DND-41 (cell line): ENCODE measurements at regions not wholly inside any gene's neighbourhood (a gene's known extent, or its start where the extent isn't known, plus 50 kb on each side); places are given as distances from the start of the nearest gene placed in this dataset.

ENCODE experiments used
- ATAC-seq: fragments of 200-7000 bp; cut with Tn5 transposase; 3 replicates; pipeline ENCODE4 v1.9.1; 2021; ENCODE audit warnings: low read depth; ENCODE audit not compliant: insufficient read depth
- DNase-seq: peaks from one replicate; pipeline ENCODE4 v3.0.0-alpha.2; 2020
- H2AFZ ChIP-seq: 2 replicates; pipeline ENCODE4 v1.6.0; 2012; ENCODE audit warnings: low read depth, low read length
- H3K27ac ChIP-seq: 2 replicates; pipeline ENCODE4 v1.5.1; 2012; ENCODE audit warnings: low read length, inconsistent platforms
- H3K27me3 ChIP-seq: fragments of 200-600 bp; sonication (generic); 2 replicates; pipeline ENCODE4 v1.6.0; 2012; ENCODE audit warnings: low read length, mild to moderate bottlenecking, inconsistent platforms; ENCODE audit not compliant: insufficient read depth, poor library complexity
- H3K36me3 ChIP-seq: 2 replicates; pipeline ENCODE4 v1.5.1; 2012; ENCODE audit warnings: low read length, inconsistent platforms; ENCODE audit not compliant: insufficient read depth
- H3K4me1 ChIP-seq: 2 replicates; pipeline ENCODE4 v1.5.1; 2012; ENCODE audit warnings: mild to moderate bottlenecking, low read length; ENCODE audit not compliant: insufficient read depth
- H3K4me2 ChIP-seq: 2 replicates; pipeline ENCODE4 v1.6.0; 2012; ENCODE audit warnings: mild to moderate bottlenecking, moderate library complexity, low read length, inconsistent platforms; ENCODE audit not compliant: insufficient read depth
- H3K4me3 ChIP-seq, 2 experiments: fragments of 200-600 bp in 1 of 2; shearing (Covaris generic) in 1 of 2; 2 replicates each; pipeline ENCODE4 v1.5.1; 2012 to 2016; ENCODE audit warnings: inconsistent platforms in 2 of 2, low read length in 2 of 2, mild to moderate bottlenecking in 2 of 2, low read depth in 1 of 2, moderate library complexity in 1 of 2
- H3K79me2 ChIP-seq: 2 replicates; pipeline ENCODE4 v1.6.0; 2012; ENCODE audit warnings: low read length, inconsistent platforms; ENCODE audit not compliant: insufficient read depth
- H3K9ac ChIP-seq: 2 replicates; pipeline ENCODE4 v1.6.0; 2012; ENCODE audit warnings: low read depth, mild to moderate bottlenecking, inconsistent platforms, low read length, moderate library complexity
- H3K9me3 ChIP-seq: 2 replicates; pipeline ENCODE4 v1.5.1; 2012; ENCODE audit warnings: low read length, moderate library complexity, mild to moderate bottlenecking, inconsistent platforms; ENCODE audit not compliant: insufficient read depth, severe bottlenecking
- H4K20me1 ChIP-seq: 2 replicates; pipeline ENCODE4 v1.6.0; 2012; ENCODE audit warnings: low read length; ENCODE audit not compliant: insufficient read depth
- CTCF ChIP-seq: IDR thresholded peaks from 2 replicates; pipeline ENCODE4 v1.5.1; 2012; ENCODE audit warnings: borderline replicate concordance, low read length, moderate library complexity, mild to moderate bottlenecking; ENCODE audit not compliant: poor library complexity, severe bottlenecking; ENCODE audit errors: extremely low read depth
- EZH2 ChIP-seq: IDR thresholded peaks from 3 replicates; pipeline ENCODE4 v1.6.1; 2012; ENCODE audit warnings: borderline replicate concordance, low read depth, mild to moderate bottlenecking, moderate library complexity, low read length, inconsistent platforms; ENCODE audit not compliant: severe bottlenecking

GRCh38 chr2:147041121-147041494 is 803.7 kb upstream of the ACVR2A start:
- H3K27me3 ChIP-seq, result no peaks in the 10 kb centered on the region
- 0 out of 2 replicates have a peak, but pooled peaks cover 5% of the 10 kb centered on the region for H3K4me1 ChIP-seq
- ATAC-seq, result no peak
- no peak overlapping the region for H3K9ac ChIP-seq
- DNase-seq, result no peak
- H2AFZ ChIP-seq, result no peak overlapping the region
- H4K20me1 ChIP-seq, result no peaks in the 10 kb centered on the region
- TF ChIP-seq CTCF (no peak), EZH2 (no peak)
- H3K4me2 ChIP-seq, result no peak overlapping the region
- H3K27ac ChIP-seq, result no peak overlapping the region
- H3K79me2 ChIP-seq, result no peaks in the 10 kb centered on the region
- no peaks in the 10 kb centered on the region for H3K9me3 ChIP-seq
- H3K4me3 ChIP-seq, result no peak overlapping the region
- H3K36me3 ChIP-seq, result no peaks in the 10 kb centered on the region

DNA sequence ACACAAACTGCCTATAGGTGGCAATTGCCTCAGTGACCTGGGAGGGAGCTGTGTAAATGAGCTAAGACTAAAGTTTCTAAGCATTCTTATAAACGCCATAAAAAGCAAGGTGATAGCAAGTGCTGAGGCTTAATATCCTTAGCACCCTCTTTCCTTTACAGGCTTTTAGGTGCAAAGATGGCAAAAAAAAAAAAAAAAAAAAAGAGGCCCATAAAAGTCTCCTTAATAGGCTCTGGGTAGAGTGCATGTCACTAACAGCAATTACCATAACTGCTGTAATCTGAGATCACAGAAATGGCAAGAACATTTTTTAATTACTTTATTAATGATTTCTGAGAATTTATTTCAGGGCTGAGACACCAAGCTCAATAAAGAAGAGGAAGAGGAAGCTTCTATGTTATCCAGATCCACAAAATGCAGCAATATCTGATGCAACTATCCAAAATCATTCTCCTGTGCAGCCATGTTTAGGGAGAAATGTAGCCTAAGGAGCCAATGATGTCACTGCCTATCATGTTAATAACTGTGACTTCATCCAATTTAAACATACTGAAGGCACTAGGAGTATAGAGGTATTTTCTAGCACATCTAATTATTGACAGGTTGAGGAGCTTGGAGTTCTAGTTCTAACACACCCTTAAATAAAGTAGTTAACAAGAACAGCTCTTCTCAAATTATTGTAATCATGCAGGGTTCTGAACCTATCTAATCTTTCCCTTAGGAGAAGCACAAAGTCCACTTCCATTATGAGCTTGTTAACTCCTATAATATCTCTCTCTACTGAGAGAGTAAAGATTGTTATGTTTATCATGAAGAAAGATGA is 804.3 kb upstream of the ACVR2A start:
- 0 out of 2 replicates have a peak, but pooled peaks cover 5% of the 10 kb centered on the region for H3K4me1 ChIP-seq
- no peak overlapping the region for H3K9ac ChIP-seq
- H3K4me3 ChIP-seq, result no peak overlapping the region
- H3K4me2 ChIP-seq, result no peak overlapping the region
- TF ChIP-seq CTCF, result no peak
- no peak for TF ChIP-seq EZH2
- no peaks in the 10 kb centered on the region for H3K27me3 ChIP-seq
- no peaks in the 10 kb centered on the region for H3K9me3 ChIP-seq
- no peak for DNase-seq
- H4K20me1 ChIP-seq, result no peaks in the 10 kb centered on the region
- no peak for ATAC-seq
- H2AFZ ChIP-seq, result no peak overlapping the region
- no peak overlapping the region for H3K27ac ChIP-seq
- no peaks in the 10 kb centered on the region for H3K36me3 ChIP-seq
- no peaks in the 10 kb centered on the region for H3K79me2 ChIP-seq

- H3K9me3 ChIP-seq, result no peaks in the 10 kb centered on the region
- peak; percentile 75 for ATAC-seq
- 0 out of 2 replicates have a peak, but pooled peaks cover 5% of the 10 kb centered on the region for H3K4me1 ChIP-seq
Observed at GRCh38 chr2:147037048-147037447, 807.8 kb upstream of the ACVR2A start.

More at GRCh38 chr2:147037048-147037447, 807.8 kb upstream of the ACVR2A start:
- H2AFZ ChIP-seq, result no peak overlapping the region
- no peaks in the 10 kb centered on the region for H3K36me3 ChIP-seq
- H3K27me3 ChIP-seq, result no peaks in the 10 kb centered on the region
- no peak overlapping the region for H3K27ac ChIP-seq
- H3K79me2 ChIP-seq, result no peaks in the 10 kb centered on the region
- no peak overlapping the region for H3K4me2 ChIP-seq
- TF ChIP-seq CTCF, result no peak
- TF ChIP-seq EZH2, result no peak
- no peak overlapping the region for H3K4me3 ChIP-seq
- DNase-seq, result no peak
- no peak overlapping the region for H3K9ac ChIP-seq
- H4K20me1 ChIP-seq, result no peaks in the 10 kb centered on the region
